ENCODE measurements at regions not wholly inside any gene's neighbourhood (a gene's known extent, or its start where the extent isn't known, plus 50 kb on each side); places are given as distances from the start of the nearest gene placed in this dataset.

DNA sequence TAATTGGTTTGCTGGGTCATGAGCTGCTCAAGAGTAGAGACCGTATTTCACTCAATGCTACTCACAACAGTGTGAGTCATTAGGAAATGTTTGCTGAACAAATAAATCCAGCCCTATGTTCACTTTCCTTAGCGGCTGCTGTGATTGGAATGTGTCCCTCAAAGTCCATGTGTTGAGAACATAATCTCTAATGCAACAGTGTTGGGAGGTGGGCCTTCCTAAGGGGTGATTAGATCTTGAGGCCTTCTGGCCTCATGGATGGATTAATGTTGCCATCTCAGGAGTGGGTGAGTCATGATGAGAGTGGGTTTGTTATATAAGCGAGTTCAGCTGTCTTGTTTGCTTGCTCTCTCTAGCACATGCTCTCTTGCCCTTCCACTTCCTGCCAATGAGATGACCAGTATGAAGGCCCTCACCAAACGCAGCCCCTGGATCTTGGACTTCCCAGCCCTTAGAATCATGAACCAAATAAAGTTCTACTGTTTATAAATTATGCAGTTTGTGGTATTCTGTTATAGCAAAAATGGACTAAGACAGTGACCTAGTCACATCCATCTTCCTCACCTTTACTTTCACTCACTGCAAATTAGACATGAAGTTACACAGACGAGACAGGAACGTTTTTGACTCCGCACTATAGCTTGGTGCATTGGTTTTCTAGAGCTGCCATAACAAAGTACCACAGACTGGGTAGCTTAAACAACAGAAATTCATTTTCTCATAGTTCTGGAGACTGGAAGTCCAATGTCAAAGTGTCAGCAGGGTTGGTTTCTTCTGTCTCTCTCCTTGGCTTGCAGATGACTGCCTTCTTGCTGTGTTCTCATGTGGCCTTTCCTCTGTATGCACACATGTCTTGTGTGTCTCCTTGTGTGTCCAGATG lies 50.9 kb upstream of the FAM169A start:
- DNase-seq = no peak

More for the DNA sequence above, 50.9 kb upstream of the FAM169A start:
- no peak for ATAC-seq
